GM10248 (cell line): ENCODE measurements at regions not wholly inside any gene's neighbourhood (a gene's known extent, or its start where the extent isn't known, plus 50 kb on each side); places are given as distances from the start of the nearest gene placed in this dataset.

Experiments used
- CTCF ChIA-PET: fragments of 300-600 bp; sonication (Branson Sonifier 250); formaldehyde crosslinking; extraction: SDS; loops from one replicate; lab custom pipeline; 2021; ENCODE audit warnings: antibody characterized with exemption; lab: Yijun Ruan, JAX
- POLR2A ChIA-PET: fragments of 350-650 bp; sonication (Branson Sonifier 250); formaldehyde crosslinking; extraction: SDS; loops from one replicate; lab custom pipeline; 2020; ENCODE audit warnings: antibody characterized with exemption; lab: Yijun Ruan, JAX
- DNase-seq: peaks from one replicate; pipeline ENCODE4 v3.0.0; 2012; ENCODE audit errors: extremely low spot score
- CTCF ChIP-seq: IDR thresholded peaks from 2 replicates; pipeline ENCODE4 v1.5.1; 2012; ENCODE audit warnings: mild to moderate bottlenecking, low read depth; ENCODE audit errors: extremely low read depth, missing control alignments, control extremely low read depth

- ChIA-PET POLR2A (no interaction called here), CTCF (interaction anchor here (1.4 kb wide), 1 partner anchor 10 kb away, joined by 3 read pairs; no protein-coding TSS in a partner anchor)
- TF ChIP-seq CTCF, result no peak
- DNase-seq, result no peak
These were observed 130.9 kb upstream of the RPS6KA3 start for GRCh38 chrX:20397587-20397986.

- TF ChIP-seq CTCF, result no peak
These were observed 127.7 kb upstream of the RPS6KA3 start for GRCh38 chrX:20394451-20394850.

GRCh38 chrX:20393944-20394343, 127.2 kb upstream of the RPS6KA3 start:
- CTCF ChIA-PET, result interaction anchor here (1.0 to 1.3 kb wide), 2 partner anchors 16 to 25 kb away, joined by 3 read pairs; no protein-coding TSS in a partner anchor
- no peak for DNase-seq
- TF ChIP-seq CTCF, result no peak
- POLR2A ChIA-PET, result no interaction called here

More at GRCh38 chrX:20394451-20394850, 127.7 kb upstream of the RPS6KA3 start:
- ChIA-PET POLR2A (no interaction called here), CTCF (interaction anchor here (1.0 to 1.3 kb wide), 2 partner anchors 16 to 24 kb away, joined by 3 read pairs; no protein-coding TSS in a partner anchor)
- no peak for DNase-seq

- no peak for TF ChIP-seq CTCF
- POLR2A ChIA-PET, result no interaction called here
- DNase-seq, result no peak
- CTCF ChIA-PET, result no interaction called here
These were observed 121.9 kb upstream of the RPS6KA3 start for GRCh38 chrX:20388594-20388993.

- DNase-seq, result no peak
These were observed 116.8 kb upstream of the RPS6KA3 start for GRCh38 chrX:20383477-20383876.

GRCh38 chrX:20382518-20383297, 116.0 kb upstream of the RPS6KA3 start:
- ChIA-PET CTCF (no interaction called here), POLR2A (no interaction called here)
- TF ChIP-seq CTCF, result no peak
- peak; percentile 12 for DNase-seq

More at GRCh38 chrX:20383477-20383876, 116.8 kb upstream of the RPS6KA3 start:
- ChIA-PET CTCF (no interaction called here), POLR2A (no interaction called here)
- TF ChIP-seq CTCF, result no peak
